Ovary (tissue), 7 donors: ENCODE measurements at regions not wholly inside any gene's neighbourhood (a gene's known extent, or its start where the extent isn't known, plus 50 kb on each side); places are given as distances from the start of the nearest gene placed in this dataset.

Source experiments
- DNase-seq, 5 donors: peaks; one replicate each; pipeline ENCODE4 v3.0.0-alpha.2; 2019 to 2020
- H3K27ac ChIP-seq, 2 donors: fragments of 200-600 bp; one replicate each; pipeline versions ENCODE4 v1.5.1 to v1.8.0; 2019 to 2022
- H3K27me3 ChIP-seq: fragments of 200-600 bp; one replicate; pipeline ENCODE4 v1.8.0; 2022
- H3K36me3 ChIP-seq: fragments of 200-600 bp; sonication (generic); one replicate; pipeline ENCODE4 v1.5.1; 2019
- H3K4me1 ChIP-seq: one replicate; pipeline ENCODE4 v1.8.1; 2013; ENCODE audit warnings: mild to moderate bottlenecking, moderate library complexity; ENCODE audit not compliant: insufficient read depth
- H3K4me3 ChIP-seq: fragments of 200-600 bp; sonication (generic); one replicate; pipeline ENCODE4 v1.5.1; 2017
- H3K9me3 ChIP-seq, 2 donors: fragments of 200-600 bp in 1 of 2; sonication (generic) in 1 of 2; one replicate each; pipeline versions ENCODE4 v1.5.1 to v1.8.1; 2013 to 2019; ENCODE audit warnings: mild to moderate bottlenecking in 1 of 2, moderate library complexity in 1 of 2
- CTCF ChIP-seq, 3 donors: fragments of 450-650 bp in 2 of 3; fragments of 200-600 bp in 1 of 3; IDR thresholded peaks; one replicate each; pipeline versions ENCODE4 v1.5.1 to v1.8.0; 2016 to 2022; ENCODE audit warnings: antibody characterized with exemption in 3 of 3, mild to moderate bottlenecking in 1 of 3
- EP300 ChIP-seq: sonication (generic); formaldehyde crosslinking; IDR thresholded peaks from one replicate; pipeline ENCODE4 v1.6.1; 2017; ENCODE audit warnings: antibody characterized with exemption
- POLR2A ChIP-seq: fragments of 450-650 bp; IDR thresholded peaks from one replicate; pipeline ENCODE4 v1.6.1; 2017; ENCODE audit warnings: antibody characterized with exemption, mild to moderate bottlenecking, moderate library complexity
- WGBS, 3 donors: extraction: QIAGEN DNeasy Blood & Tissue Kit in 1 of 3; methylation state at CpG; one replicate each; pipeline versions ENCODE4 v1.1.5 to v1.1.7; 2013 to 2017; 5-methylcytosine and 5-hydroxymethylcytosine counted together
- intact Hi-C, 4 donors: fragments of 100-400 bp; cut with DNase I; formaldehyde crosslinking; loops; one replicate each; pipeline versions ENCODE4 v1.11.0 to v1.15.1; 2022 to 2023
- donor health status: DM: no; HTN: no; CAD: no; lungs with moderate emphysema.
- donor health status: DM: no; HTN: no; CAD: no.
- donor health status: Bipolar disorder and iron deficiency.
- donor health status: DM: no; HTN: no; CAD: no.
- donor health status: DM: yes; HTN: yes; CAD: no.

GRCh38 chr3:86794361-86795065 is 196.4 kb downstream of the VGLL3 start:
- Histone ChIP-seq H3K36me3 (no peaks in the 10 kb centered on the region), H3K27ac (peak overlapping the region; percentile 49 to 56), H3K27me3 (no peaks in the 10 kb centered on the region), H3K9me3 (no peaks in the 10 kb centered on the region), H3K4me3 (peak overlapping the region; percentile 25), H3K4me1 (no peaks in the 10 kb centered on the region)
- TF ChIP-seq CTCF (IDR thresholded peaks at IDR 0.05) (no peak), EP300 (no peak), POLR2A (no peak)
- 13 to 17% (median 17%) methylated on average over 3 of the region's 3 CpGs for WGBS, 3 donors
- DNase-seq = no peak
- intact Hi-C loops = no loop called here

- intact Hi-C loops = no loop called here
- no peaks in the 10 kb centered on the region for H3K27me3 ChIP-seq
- no peaks in the 10 kb centered on the region for H3K4me1 ChIP-seq
- WGBS, 3 donors = 3 to 11% (median 8%) methylated on average over 1 of the region's 1 CpG
- H3K4me3 ChIP-seq = no peak overlapping the region
- H3K27ac ChIP-seq = peak overlapping the region in 1 of 2 donors; percentile 56
- no peak for DNase-seq
- H3K36me3 ChIP-seq = no peaks in the 10 kb centered on the region
- TF ChIP-seq EP300 (peak; percentile 48), CTCF (IDR thresholded peaks at IDR 0.05) (no peak)
- H3K9me3 ChIP-seq = no peaks in the 10 kb centered on the region
These were observed 197.2 kb downstream of the VGLL3 start for GRCh38 chr3:86793786-86794185.

GRCh38 chr3:86792316-86792715 is 198.6 kb downstream of the VGLL3 start:
- H3K27me3 ChIP-seq = no peaks in the 10 kb centered on the region
- no peak for DNase-seq
- no peaks in the 10 kb centered on the region for H3K36me3 ChIP-seq
- H3K27ac ChIP-seq = no peak overlapping the region
- no peak overlapping the region for H3K4me3 ChIP-seq
- no peaks in the 10 kb centered on the region for H3K9me3 ChIP-seq
- intact Hi-C loops = no loop called here
- no peaks in the 10 kb centered on the region for H3K4me1 ChIP-seq
- TF ChIP-seq CTCF (IDR thresholded peaks at IDR 0.05) (no peak), EP300 (no peak), POLR2A (no peak)

- intact Hi-C loops = no loop called here
- Histone ChIP-seq H3K27ac (no peak overlapping the region), H3K36me3 (no peaks in the 10 kb centered on the region), H3K9me3 (no peaks in the 10 kb centered on the region), H3K4me1 (peaks cover 3% of the 10 kb centered on the region), H3K4me3 (no peak overlapping the region), H3K27me3 (no peaks in the 10 kb centered on the region)
- DNase-seq = no peak
- 93 to 95% (median 95%) methylated on average over 4 of the region's 4 CpGs for WGBS, 3 donors
- TF ChIP-seq EP300 (no peak), CTCF (IDR thresholded peaks at IDR 0.05) (no peak), POLR2A (no peak)
These were observed 199.9 kb downstream of the VGLL3 start for GRCh38 chr3:86790884-86791549.
